IMR-90 (cell line): ENCODE measurements at regions not wholly inside any gene's neighbourhood (a gene's known extent, or its start where the extent isn't known, plus 50 kb on each side); places are given as distances from the start of the nearest gene placed in this dataset.

Experiments
- BHLHE40 ChIP-seq: fragments of 150-350 bp; IDR thresholded peaks from 2 replicates; pipeline ENCODE4 v1.6.1; 2016; ENCODE audit warnings: mild to moderate bottlenecking, low read depth, low read length
- CTCF ChIP-seq: conservative IDR thresholded peaks from 2 replicates; pipeline ENCODE4 v1.5.1; 2012; ENCODE audit warnings: mild to moderate bottlenecking, low read depth, low read length, improper control_type of control experiment
- FOS ChIP-seq: fragments of 150-350 bp; IDR thresholded peaks from 2 replicates; pipeline ENCODE4 v1.6.1; 2016; ENCODE audit warnings: low read depth, low read length
- MAZ ChIP-seq: IDR thresholded peaks from 2 replicates; pipeline ENCODE4 v1.6.1; 2012; ENCODE audit warnings: low read depth, mild to moderate bottlenecking, low read length, improper control_type of control experiment, moderate library complexity, borderline replicate concordance
- MXI1 ChIP-seq: IDR thresholded peaks from 2 replicates; pipeline ENCODE4 v1.6.1; 2012; ENCODE audit warnings: low read depth, mild to moderate bottlenecking, low read length, moderate library complexity, borderline replicate concordance
- POLR2A ChIP-seq: IDR thresholded peaks from 2 replicates; pipeline ENCODE4 v1.6.1; 2012; ENCODE audit warnings: mild to moderate bottlenecking, low read depth, low read length
- RCOR1 ChIP-seq: IDR thresholded peaks from 2 replicates; pipeline ENCODE4 v1.6.1; 2012; ENCODE audit warnings: mild to moderate bottlenecking, low read length, improper control_type of control experiment; ENCODE audit not compliant: insufficient replicate concordance
- SMC3 ChIP-seq: fragments of 150-350 bp; IDR thresholded peaks from 2 replicates; pipeline ENCODE4 v1.6.1; 2016; ENCODE audit warnings: low read depth, mild to moderate bottlenecking, antibody characterized with exemption, low read length, moderate library complexity
- USF2 ChIP-seq: fragments of 150-350 bp; IDR thresholded peaks from 2 replicates; pipeline ENCODE4 v1.6.1; 2017; ENCODE audit warnings: mild to moderate bottlenecking, antibody characterized with exemption, low read length, low read depth

- TF ChIP-seq POLR2A (no peak), USF2 (no peak), CTCF (no peak), BHLHE40 (no peak), MAZ (no peak), MXI1 (no peak), RCOR1 (no peak), FOS (no peak), SMC3 (no peak)
These were observed 576.9 kb downstream of the MATN1 start for GRCh38 chr1:30146448-30146847.
